ENCODE measurements at regions not wholly inside any gene's neighbourhood (a gene's known extent, or its start where the extent isn't known, plus 50 kb on each side); places are given as distances from the start of the nearest gene placed in this dataset.

DNA sequence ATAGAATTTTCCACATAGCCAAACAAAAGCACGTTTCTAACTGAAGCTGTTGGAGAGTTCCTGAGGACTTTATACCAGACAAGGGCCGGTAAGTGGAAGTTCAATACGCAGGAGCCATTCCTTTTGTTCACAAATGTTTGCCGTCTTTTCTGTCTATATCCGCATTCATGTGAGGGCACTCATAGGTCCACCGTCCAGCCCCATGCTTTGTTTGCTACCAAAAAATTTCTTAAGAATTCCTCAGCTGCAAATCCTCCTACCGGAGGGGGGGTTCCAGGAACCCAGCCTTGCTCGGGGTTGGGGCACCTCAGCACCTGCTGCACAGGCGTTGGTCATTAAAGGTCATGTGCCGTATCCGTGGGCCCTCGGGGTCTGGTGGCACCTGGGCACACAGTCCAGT, 276.8 kb downstream of the SEC14L1 start:
- Mint-ChIP-seq H3K4me3 (ENCODE audit: unreplicated experiment) (no peak overlapping the region), H3K27me3 (ENCODE audit: unreplicated experiment) (peaks cover 7% of the 10 kb centered on the region), H3K36me3 (ENCODE audit: low read depth, unreplicated experiment) (peaks cover 4% of the 10 kb centered on the region), H3K9me3 (ENCODE audit: unreplicated experiment) (no peaks in the 10 kb centered on the region), H3K4me1 (ENCODE audit: unreplicated experiment) (peaks cover 38% of the 10 kb centered on the region), H3K27ac (ENCODE audit: unreplicated experiment) (no peak overlapping the region)
- no peak for TF ChIP-seq CTCF (IDR thresholded peaks at IDR 0.05; ENCODE audit: unreplicated experiment)
- no peak for DNase-seq (ENCODE audit: low spot score)

DNA sequence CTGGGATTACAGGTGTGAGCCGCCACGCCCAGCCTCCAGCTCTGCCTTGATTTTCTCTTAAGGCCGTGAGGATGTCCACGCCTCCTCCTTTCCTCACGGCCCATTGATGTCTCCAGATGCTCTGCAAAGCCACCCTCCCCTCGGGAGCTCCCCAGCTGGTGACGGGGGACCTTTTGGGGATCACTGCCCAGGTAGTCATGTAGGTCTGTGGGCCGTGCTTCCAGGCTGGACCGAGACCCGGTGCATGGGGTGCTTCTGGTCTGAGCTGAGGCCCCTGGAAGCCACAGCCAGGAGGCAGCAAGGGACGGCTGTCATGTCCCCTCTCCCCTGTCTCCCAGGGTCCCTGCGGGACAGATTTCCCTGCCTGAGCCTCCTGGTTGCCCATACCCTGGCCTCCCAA, 277.8 kb downstream of the SEC14L1 start:
- H3K4me3 Mint-ChIP-seq (ENCODE audit: unreplicated experiment) = no peak overlapping the region
- peaks cover 34% of the 10 kb centered on the region for H3K4me1 Mint-ChIP-seq (ENCODE audit: unreplicated experiment)
- H3K27ac Mint-ChIP-seq (ENCODE audit: unreplicated experiment) = no peak overlapping the region
- no peaks in the 10 kb centered on the region for H3K9me3 Mint-ChIP-seq (ENCODE audit: unreplicated experiment)
- H3K36me3 Mint-ChIP-seq (ENCODE audit: low read depth, unreplicated experiment) = no peaks in the 10 kb centered on the region
- TF ChIP-seq CTCF (IDR thresholded peaks at IDR 0.05; ENCODE audit: unreplicated experiment) = no peak
- no peak for DNase-seq (ENCODE audit: low spot score)
- H3K27me3 Mint-ChIP-seq (ENCODE audit: unreplicated experiment) = peaks cover 9% of the 10 kb centered on the region

- H3K27ac Mint-ChIP-seq (ENCODE audit: unreplicated experiment) = no peak overlapping the region
- no peaks in the 10 kb centered on the region for H3K9me3 Mint-ChIP-seq (ENCODE audit: unreplicated experiment)
Observed at GRCh38 chr17:77419095-77419494, 278.3 kb downstream of the SEC14L1 start.

GRCh38 chr17:77419547-77420094, 278.9 kb downstream of the SEC14L1 start:
- Mint-ChIP-seq H3K27ac (ENCODE audit: unreplicated experiment) (no peak overlapping the region), H3K36me3 (ENCODE audit: low read depth, unreplicated experiment) (no peaks in the 10 kb centered on the region), H3K4me1 (ENCODE audit: unreplicated experiment) (peaks cover 36% of the 10 kb centered on the region), H3K9me3 (ENCODE audit: unreplicated experiment) (no peaks in the 10 kb centered on the region), H3K4me3 (ENCODE audit: unreplicated experiment) (no peak overlapping the region), H3K27me3 (ENCODE audit: unreplicated experiment) (peaks cover 9% of the 10 kb centered on the region)
- TF ChIP-seq CTCF (IDR thresholded peaks at IDR 0.05; ENCODE audit: unreplicated experiment) = no peak
- peak; percentile 63 for DNase-seq (ENCODE audit: low spot score)

More at GRCh38 chr17:77419095-77419494, 278.3 kb downstream of the SEC14L1 start:
- Mint-ChIP-seq H3K27me3 (ENCODE audit: unreplicated experiment) (peaks cover 9% of the 10 kb centered on the region), H3K4me1 (ENCODE audit: unreplicated experiment) (peaks cover 34% of the 10 kb centered on the region), H3K4me3 (ENCODE audit: unreplicated experiment) (no peak overlapping the region), H3K36me3 (ENCODE audit: low read depth, unreplicated experiment) (no peaks in the 10 kb centered on the region)
- no peak for DNase-seq (ENCODE audit: low spot score)
- TF ChIP-seq CTCF (IDR thresholded peaks at IDR 0.05; ENCODE audit: unreplicated experiment) = no peak

DNA sequence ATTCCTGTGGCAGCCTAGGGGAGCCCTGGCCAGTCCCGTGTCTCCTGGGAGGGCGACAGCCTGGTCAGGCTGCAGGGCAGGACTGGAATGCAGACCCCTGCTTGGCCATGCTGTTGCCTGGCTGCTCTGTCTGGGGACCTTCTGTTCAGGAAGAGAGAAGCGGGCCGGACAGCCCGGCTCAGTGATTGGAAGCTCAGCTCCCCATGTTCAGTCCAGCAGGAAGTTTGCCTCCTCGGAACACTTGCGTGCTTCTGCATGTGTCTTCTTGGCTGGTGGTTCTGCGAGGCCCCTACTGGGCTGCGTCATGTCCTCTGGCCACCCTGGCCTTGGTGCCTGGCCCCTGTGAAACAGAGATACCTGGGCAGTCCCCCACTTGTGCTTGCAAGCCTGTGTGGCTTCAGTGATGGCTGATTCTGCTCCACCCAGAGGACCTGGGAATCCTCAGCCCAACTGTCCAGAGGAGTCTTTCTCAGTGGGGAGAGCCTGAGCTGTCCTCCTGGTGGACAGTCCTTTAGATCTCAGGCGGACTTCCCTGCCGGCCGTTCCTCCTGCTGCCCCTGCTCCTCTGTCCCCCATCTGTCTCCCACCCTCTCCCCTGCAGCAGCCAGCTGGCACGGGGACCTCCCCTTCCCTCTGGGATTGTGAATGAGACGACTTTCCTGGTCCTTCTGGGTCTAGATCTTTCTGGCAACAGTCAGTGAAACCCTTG, 279.5 kb downstream of the SEC14L1 start:
- Mint-ChIP-seq H3K36me3 (ENCODE audit: low read depth, unreplicated experiment) (no peaks in the 10 kb centered on the region), H3K27ac (ENCODE audit: unreplicated experiment) (no peak overlapping the region), H3K27me3 (ENCODE audit: unreplicated experiment) (peaks cover 9% of the 10 kb centered on the region), H3K4me1 (ENCODE audit: unreplicated experiment) (peaks cover 38% of the 10 kb centered on the region), H3K4me3 (ENCODE audit: unreplicated experiment) (peak overlapping the region; percentile 65), H3K9me3 (ENCODE audit: unreplicated experiment) (no peaks in the 10 kb centered on the region)
- no peak for DNase-seq (ENCODE audit: low spot score)
- TF ChIP-seq CTCF (IDR thresholded peaks at IDR 0.05; ENCODE audit: unreplicated experiment) = no peak
